ENCODE measurements at regions not wholly inside any gene's neighbourhood (a gene's known extent, or its start where the extent isn't known, plus 50 kb on each side); places are given as distances from the start of the nearest gene placed in this dataset.

GRCh38 chr18:38664929-38665328, 1099.3 kb upstream of the CELF4 start (continued):
- no peak for TF ChIP-seq CHD7 (IDR thresholded peaks at IDR 0.05; ENCODE audit: insufficient replicate concordance, low read length)
- TF ChIP-seq SP2 (IDR thresholded peaks at IDR 0.05; ENCODE audit: low read length): no peak
- TF ChIP-seq POU5F1 (IDR thresholded peaks at IDR 0.05; ENCODE audit: low read depth, low read length): no peak
- no peak for TF ChIP-seq BACH1 (IDR thresholded peaks at IDR 0.05; ENCODE audit: low read length)
- no peak for TF ChIP-seq JUND (IDR thresholded peaks at IDR 0.05; ENCODE audit: low read length)
- no peak for TF ChIP-seq CBX5 (IDR thresholded peaks at IDR 0.05; ENCODE audit: low read depth, low read length)
- no peak for TF ChIP-seq ATF2 (IDR thresholded peaks at IDR 0.05; ENCODE audit: low read length)
- no peak for TF ChIP-seq KDM5A (IDR thresholded peaks at IDR 0.05; ENCODE audit: low read length)
- no peak for TF ChIP-seq EGR1 (IDR thresholded peaks at IDR 0.05; ENCODE audit: borderline replicate concordance, low read depth, low read length)
- no peak for TF ChIP-seq BRCA1 (IDR thresholded peaks at IDR 0.05; ENCODE audit: low read depth, low read length)

All from H1 (cell line).